ENCODE measurements at regions not wholly inside any gene's neighbourhood (a gene's known extent, or its start where the extent isn't known, plus 50 kb on each side); places are given as distances from the start of the nearest gene placed in this dataset.

GRCh38 chr4:84312426-84313012 lies 186.6 kb downstream of the NKX6-1 start:
- Histone ChIP-seq H3K4me1 (ENCODE audit: insufficient read depth) (no peaks in the 10 kb centered on the region), H2AFZ (no peak overlapping the region), H3K27me3 (ENCODE audit: insufficient read depth) (no peaks in the 10 kb centered on the region), H3K27ac (ENCODE audit: low read depth) (no peak overlapping the region), H3K4me3 (no peak overlapping the region), H3F3A (replicated peaks; ENCODE audit: low read depth) (no peaks in the 10 kb centered on the region), H3K9me2 (ENCODE audit: insufficient read depth) (0 out of 2 replicates have a peak, but pooled peaks cover 8% of the 10 kb centered on the region), H3K36me3 (ENCODE audit: insufficient read depth) (no peaks in the 10 kb centered on the region), H3K79me2 (replicated peaks; ENCODE audit: insufficient read depth) (no peaks in the 10 kb centered on the region), H3K4me2 (no peak overlapping the region), H4K20me1 (replicated peaks; ENCODE audit: insufficient read depth) (no peaks in the 10 kb centered on the region)
- Mint-ChIP-seq H3K4me1 (no peaks in the 10 kb centered on the region), H3K4me3 (no peak overlapping the region), H3K27me3 (ENCODE audit: insufficient read depth, low read depth, poor library complexity) (no peaks in the 10 kb centered on the region), H3K9me3 (no peaks in the 10 kb centered on the region), H3K36me3 (ENCODE audit: low read depth) (no peaks in the 10 kb centered on the region), H3K27ac (no peak overlapping the region)
- ATAC-seq (no peak), DNase-seq (ENCODE audit: low spot score) (no peak)
- TF ChIP-seq JUNB (IDR thresholded peaks at IDR 0.05; ENCODE audit: unreplicated experiment) (no peak), ETS1 (IDR thresholded peaks at IDR 0.05) (no peak)
- TF ChIP-seq, protein P1, sequence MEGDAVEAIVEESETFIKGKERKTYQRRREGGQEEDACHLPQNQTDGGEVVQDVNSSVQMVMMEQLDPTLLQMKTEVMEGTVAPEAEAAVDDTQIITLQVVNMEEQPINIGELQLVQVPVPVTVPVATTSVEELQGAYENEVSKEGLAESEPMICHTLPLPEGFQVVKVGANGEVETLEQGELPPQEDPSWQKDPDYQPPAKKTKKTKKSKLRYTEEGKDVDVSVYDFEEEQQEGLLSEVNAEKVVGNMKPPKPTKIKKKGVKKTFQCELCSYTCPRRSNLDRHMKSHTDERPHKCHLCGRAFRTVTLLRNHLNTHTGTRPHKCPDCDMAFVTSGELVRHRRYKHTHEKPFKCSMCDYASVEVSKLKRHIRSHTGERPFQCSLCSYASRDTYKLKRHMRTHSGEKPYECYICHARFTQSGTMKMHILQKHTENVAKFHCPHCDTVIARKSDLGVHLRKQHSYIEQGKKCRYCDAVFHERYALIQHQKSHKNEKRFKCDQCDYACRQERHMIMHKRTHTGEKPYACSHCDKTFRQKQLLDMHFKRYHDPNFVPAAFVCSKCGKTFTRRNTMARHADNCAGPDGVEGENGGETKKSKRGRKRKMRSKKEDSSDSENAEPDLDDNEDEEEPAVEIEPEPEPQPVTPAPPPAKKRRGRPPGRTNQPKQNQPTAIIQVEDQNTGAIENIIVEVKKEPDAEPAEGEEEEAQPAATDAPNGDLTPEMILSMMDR (conservative IDR thresholded peaks at IDR 0.05; ENCODE audit: low read depth in 2 of 2) = no peak

DNA sequence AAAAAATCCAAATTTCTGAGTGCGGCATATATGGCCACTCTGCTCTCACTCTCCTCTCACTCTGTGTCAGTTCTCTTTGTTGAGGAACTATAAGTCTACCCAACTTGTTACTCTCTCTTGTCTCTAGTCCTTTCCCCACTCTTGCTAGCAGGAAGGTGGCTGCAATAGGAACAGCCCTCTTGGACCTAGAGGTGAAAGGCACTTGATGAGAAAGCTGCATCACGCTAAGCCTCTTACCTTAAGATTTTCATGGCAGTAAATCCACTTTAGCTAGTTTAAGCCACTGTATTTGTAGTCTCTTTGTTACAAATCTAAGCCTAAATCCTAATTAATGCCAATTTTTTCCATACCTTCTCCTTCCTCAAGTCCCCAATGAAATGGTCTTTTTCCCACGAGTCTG lies 189.9 kb downstream of the NKX6-1 start:
- Mint-ChIP-seq H3K27me3 (ENCODE audit: insufficient read depth, low read depth, poor library complexity) (no peaks in the 10 kb centered on the region), H3K4me1 (peaks cover 3% of the 10 kb centered on the region; the same call in 1 of the 3 replicates), H3K4me3 (no peak overlapping the region), H3K9me3 (no peaks in the 10 kb centered on the region), H3K27ac (no peak overlapping the region), H3K36me3 (ENCODE audit: low read depth) (no peaks in the 10 kb centered on the region)
- no peaks in the 10 kb centered on the region for H3K79me2 ChIP-seq (replicated peaks; ENCODE audit: insufficient read depth)
- H3K27me3 ChIP-seq (ENCODE audit: insufficient read depth) = no peaks in the 10 kb centered on the region
- no peaks in the 10 kb centered on the region for H4K20me1 ChIP-seq (replicated peaks; ENCODE audit: insufficient read depth)
- H3K9me2 ChIP-seq (ENCODE audit: insufficient read depth) = 0 out of 2 replicates have a peak, but pooled peaks cover 1% of the 10 kb centered on the region
- no peaks in the 10 kb centered on the region for H3K4me1 ChIP-seq (ENCODE audit: insufficient read depth)
- TF ChIP-seq, protein P1 (conservative IDR thresholded peaks at IDR 0.05; ENCODE audit: low read depth in 2 of 2) = no peak
- no peak for TF ChIP-seq NANOG (IDR thresholded peaks at IDR 0.05; ENCODE audit: borderline replicate concordance)
- TF ChIP-seq CREB1 (CRISPR knock-in tag; IDR thresholded peaks at IDR 0.05; ENCODE audit: low read depth) = no peak
- TF ChIP-seq STAT1 (IDR thresholded peaks at IDR 0.05; ENCODE audit: unreplicated experiment) = no peak
- TF ChIP-seq, protein P2, sequence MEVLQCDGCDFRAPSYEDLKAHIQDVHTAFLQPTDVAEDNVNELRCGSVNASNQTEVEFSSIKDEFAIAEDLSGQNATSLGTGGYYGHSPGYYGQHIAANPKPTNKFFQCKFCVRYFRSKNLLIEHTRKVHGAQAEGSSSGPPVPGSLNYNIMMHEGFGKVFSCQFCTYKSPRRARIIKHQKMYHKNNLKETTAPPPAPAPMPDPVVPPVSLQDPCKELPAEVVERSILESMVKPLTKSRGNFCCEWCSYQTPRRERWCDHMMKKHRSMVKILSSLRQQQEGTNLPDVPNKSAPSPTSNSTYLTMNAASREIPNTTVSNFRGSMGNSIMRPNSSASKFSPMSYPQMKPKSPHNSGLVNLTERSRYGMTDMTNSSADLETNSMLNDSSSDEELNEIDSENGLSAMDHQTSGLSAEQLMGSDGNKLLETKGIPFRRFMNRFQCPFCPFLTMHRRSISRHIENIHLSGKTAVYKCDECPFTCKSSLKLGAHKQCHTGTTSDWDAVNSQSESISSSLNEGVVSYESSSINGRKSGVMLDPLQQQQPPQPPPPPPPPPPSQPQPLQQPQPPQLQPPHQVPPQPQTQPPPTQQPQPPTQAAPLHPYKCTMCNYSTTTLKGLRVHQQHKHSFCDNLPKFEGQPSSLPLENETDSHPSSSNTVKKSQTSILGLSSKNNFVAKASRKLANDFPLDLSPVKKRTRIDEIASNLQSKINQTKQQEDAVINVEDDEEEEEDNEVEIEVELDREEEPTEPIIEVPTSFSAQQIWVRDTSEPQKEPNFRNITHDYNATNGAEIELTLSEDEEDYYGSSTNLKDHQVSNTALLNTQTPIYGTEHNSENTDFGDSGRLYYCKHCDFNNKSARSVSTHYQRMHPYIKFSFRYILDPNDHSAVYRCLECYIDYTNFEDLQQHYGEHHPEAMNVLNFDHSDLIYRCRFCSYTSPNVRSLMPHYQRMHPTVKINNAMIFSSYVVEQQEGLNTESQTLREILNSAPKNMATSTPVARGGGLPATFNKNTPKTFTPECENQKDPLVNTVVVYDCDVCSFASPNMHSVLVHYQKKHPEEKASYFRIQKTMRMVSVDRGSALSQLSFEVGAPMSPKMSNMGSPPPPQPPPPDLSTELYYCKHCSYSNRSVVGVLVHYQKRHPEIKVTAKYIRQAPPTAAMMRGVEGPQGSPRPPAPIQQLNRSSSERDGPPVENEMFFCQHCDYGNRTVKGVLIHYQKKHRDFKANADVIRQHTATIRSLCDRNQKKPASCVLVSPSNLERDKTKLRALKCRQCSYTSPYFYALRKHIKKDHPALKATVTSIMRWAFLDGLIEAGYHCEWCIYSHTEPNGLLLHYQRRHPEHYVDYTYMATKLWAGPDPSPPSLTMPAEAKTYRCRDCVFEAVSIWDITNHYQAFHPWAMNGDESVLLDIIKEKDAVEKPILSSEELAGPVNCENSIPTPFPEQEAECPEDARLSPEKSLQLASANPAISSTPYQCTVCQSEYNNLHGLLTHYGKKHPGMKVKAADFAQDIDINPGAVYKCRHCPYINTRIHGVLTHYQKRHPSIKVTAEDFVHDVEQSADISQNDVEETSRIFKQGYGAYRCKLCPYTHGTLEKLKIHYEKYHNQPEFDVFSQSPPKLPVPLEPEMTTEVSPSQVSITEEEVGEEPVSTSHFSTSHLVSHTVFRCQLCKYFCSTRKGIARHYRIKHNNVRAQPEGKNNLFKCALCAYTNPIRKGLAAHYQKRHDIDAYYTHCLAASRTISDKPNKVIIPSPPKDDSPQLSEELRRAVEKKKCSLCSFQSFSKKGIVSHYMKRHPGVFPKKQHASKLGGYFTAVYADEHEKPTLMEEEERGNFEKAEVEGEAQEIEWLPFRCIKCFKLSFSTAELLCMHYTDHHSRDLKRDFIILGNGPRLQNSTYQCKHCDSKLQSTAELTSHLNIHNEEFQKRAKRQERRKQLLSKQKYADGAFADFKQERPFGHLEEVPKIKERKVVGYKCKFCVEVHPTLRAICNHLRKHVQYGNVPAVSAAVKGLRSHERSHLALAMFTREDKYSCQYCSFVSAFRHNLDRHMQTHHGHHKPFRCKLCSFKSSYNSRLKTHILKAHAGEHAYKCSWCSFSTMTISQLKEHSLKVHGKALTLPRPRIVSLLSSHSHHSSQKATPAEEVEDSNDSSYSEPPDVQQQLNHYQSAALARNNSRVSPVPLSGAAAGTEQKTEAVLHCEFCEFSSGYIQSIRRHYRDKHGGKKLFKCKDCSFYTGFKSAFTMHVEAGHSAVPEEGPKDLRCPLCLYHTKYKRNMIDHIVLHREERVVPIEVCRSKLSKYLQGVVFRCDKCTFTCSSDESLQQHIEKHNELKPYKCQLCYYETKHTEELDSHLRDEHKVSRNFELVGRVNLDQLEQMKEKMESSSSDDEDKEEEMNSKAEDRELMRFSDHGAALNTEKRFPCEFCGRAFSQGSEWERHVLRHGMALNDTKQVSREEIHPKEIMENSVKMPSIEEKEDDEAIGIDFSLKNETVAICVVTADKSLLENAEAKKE (CRISPR knock-in tag; IDR thresholded peaks at IDR 0.05) = no peak
- DNase-seq (ENCODE audit: low spot score) (no peak), ATAC-seq (no peak)
- H3K4me2 ChIP-seq = no peak overlapping the region
- H3K27ac ChIP-seq (ENCODE audit: low read depth) = no peak overlapping the region
- H2AFZ ChIP-seq = no peak overlapping the region
- no peaks in the 10 kb centered on the region for H3F3A ChIP-seq (replicated peaks; ENCODE audit: low read depth)
- H3K4me3 ChIP-seq = no peak overlapping the region
- H3K36me3 ChIP-seq (ENCODE audit: insufficient read depth) = no peaks in the 10 kb centered on the region

Measured in GM23338 (cell line).